GM06990 (cell line): ENCODE measurements at regions not wholly inside any gene's neighbourhood (a gene's known extent, or its start where the extent isn't known, plus 50 kb on each side); places are given as distances from the start of the nearest gene placed in this dataset.

Source experiments
- DNase-seq: peaks from one replicate; pipeline ENCODE4 v3.0.0-alpha.2; 2011; ENCODE audit not compliant: insufficient read length; ENCODE audit errors: extremely low read depth
- H3K27me3 ChIP-seq: replicated peaks from 2 replicates; pipeline ENCODE4 v1.6.0; 2011; ENCODE audit warnings: low read length; ENCODE audit not compliant: control insufficient read depth, insufficient read depth
- H3K36me3 ChIP-seq: 2 replicates; pipeline ENCODE4 v1.5.1; 2011; ENCODE audit warnings: low read length; ENCODE audit not compliant: control insufficient read depth, insufficient read depth
- H3K4me3 ChIP-seq: replicated peaks from 2 replicates; pipeline ENCODE4 v1.5.1; 2011; ENCODE audit warnings: low read depth, mild to moderate bottlenecking, control low read depth, low read length
- CTCF ChIP-seq: IDR thresholded peaks from 2 replicates; pipeline ENCODE4 v1.5.1; 2011; ENCODE audit warnings: low read length, control low read depth, mild to moderate bottlenecking, inconsistent platforms; ENCODE audit not compliant: insufficient read depth, poor library complexity, severe bottlenecking

GRCh38 chr6:100137759-100138158 lies 143.7 kb upstream of the MCHR2 start:
- no peak for TF ChIP-seq CTCF
- Histone ChIP-seq H3K36me3 (no peaks in the 10 kb centered on the region), H3K27me3 (no peaks in the 10 kb centered on the region), H3K4me3 (no peak overlapping the region)
- no peak for DNase-seq

- Histone ChIP-seq H3K4me3 (no peak overlapping the region), H3K27me3 (no peaks in the 10 kb centered on the region; the same call in 1 of the 2 replicates), H3K36me3 (no peaks in the 10 kb centered on the region)
- DNase-seq: no peak
- no peak for TF ChIP-seq CTCF
These were observed 142.6 kb upstream of the MCHR2 start for GRCh38 chr6:100136590-100136989.

- no peak overlapping the region for H3K4me3 ChIP-seq
- H3K27me3 ChIP-seq: no peaks in the 10 kb centered on the region; the same call in 1 of the 2 replicates
- no peak for DNase-seq
- no peak for TF ChIP-seq CTCF
- no peaks in the 10 kb centered on the region for H3K36me3 ChIP-seq
These were observed 142.0 kb upstream of the MCHR2 start for GRCh38 chr6:100135977-100136376.

GRCh38 chr6:100134703-100135102 lies 140.7 kb upstream of the MCHR2 start:
- Histone ChIP-seq H3K27me3 (no peaks in the 10 kb centered on the region; the same call in 1 of the 2 replicates), H3K36me3 (no peaks in the 10 kb centered on the region), H3K4me3 (no peak overlapping the region)
- TF ChIP-seq CTCF: no peak
- no peak for DNase-seq

GRCh38 chr6:100134297-100134696 lies 140.3 kb upstream of the MCHR2 start:
- no peaks in the 10 kb centered on the region for H3K36me3 ChIP-seq
- TF ChIP-seq CTCF: no peak
- no peak for DNase-seq
- H3K27me3 ChIP-seq: no peaks in the 10 kb centered on the region; the same call in 1 of the 2 replicates
- no peak overlapping the region for H3K4me3 ChIP-seq

- no peaks in the 10 kb centered on the region for H3K36me3 ChIP-seq
- no peaks in the 10 kb centered on the region; the same call in 1 of the 2 replicates for H3K27me3 ChIP-seq
- no peak for DNase-seq
- no peak for TF ChIP-seq CTCF
- H3K4me3 ChIP-seq: no peak overlapping the region
These were observed 138.0 kb upstream of the MCHR2 start for GRCh38 chr6:100132005-100132404.
